Natural killer cell (primary cell): ENCODE measurements at regions not wholly inside any gene's neighbourhood (a gene's known extent, or its start where the extent isn't known, plus 50 kb on each side); places are given as distances from the start of the nearest gene placed in this dataset.

Experiments
- ATAC-seq, 3 donors: fragments of 150-1000 bp in 2 of 3; fragments of 200-7000 bp in 1 of 3; cut with Tn5 transposase; 1 replicate in 1 of 3; 2 replicates in 2 of 3; pipeline ENCODE4 v1.10.0; 2021; ENCODE audit warnings: mild to moderate bottlenecking in 2 of 3, moderate library complexity in 2 of 3
- DNase-seq, 2 donors: peaks; one replicate each; pipeline versions ENCODE4 v3.0.0 to v3.0.0-alpha.2; 2013 to 2021; ENCODE audit warnings: mixed read lengths in 1 of 2
- H3K27ac ChIP-seq: one replicate; pipeline ENCODE4 v1.5.1; 2013; ENCODE audit warnings: mild to moderate bottlenecking, low read length
- H3K27me3 ChIP-seq: one replicate; pipeline ENCODE4 v1.6.1; 2013; ENCODE audit warnings: low read length; ENCODE audit not compliant: control insufficient read depth, insufficient read depth
- H3K36me3 ChIP-seq: one replicate; pipeline ENCODE4 v1.6.1; 2013; ENCODE audit warnings: low read length; ENCODE audit not compliant: control insufficient read depth, insufficient read depth
- H3K4me1 ChIP-seq: one replicate; pipeline ENCODE4 v1.6.1; 2013; ENCODE audit warnings: low read length; ENCODE audit not compliant: control insufficient read depth, insufficient read depth
- H3K4me3 ChIP-seq: one replicate; pipeline ENCODE4 v1.5.1; 2013; ENCODE audit warnings: low read length
- H3K9me3 ChIP-seq: one replicate; pipeline ENCODE4 v1.6.1; 2013; ENCODE audit warnings: low read length; ENCODE audit not compliant: control insufficient read depth, insufficient read depth
- H3K27ac Mint-ChIP-seq, 2 donors: one replicate each; pipeline ENCODE4 v1.8.0; 2022; ENCODE audit warnings: mild to moderate bottlenecking in 2 of 2, mixed read lengths in 2 of 2, moderate library complexity in 1 of 2
- H3K27me3 Mint-ChIP-seq, 2 donors: one replicate each; pipeline ENCODE4 v1.8.0; 2022; ENCODE audit warnings: low read depth in 2 of 2, mixed read lengths in 2 of 2
- H3K36me3 Mint-ChIP-seq: one replicate; pipeline ENCODE4 v1.8.0; 2022; ENCODE audit warnings: mixed read lengths
- H3K4me1 Mint-ChIP-seq, 2 donors: one replicate each; pipeline ENCODE4 v1.8.0; 2022; ENCODE audit warnings: mixed read lengths in 2 of 2
- H3K4me3 Mint-ChIP-seq: one replicate; pipeline ENCODE4 v1.8.0; 2022; ENCODE audit warnings: mild to moderate bottlenecking, moderate library complexity, mixed read lengths
- H3K9me3 Mint-ChIP-seq, 2 donors: one replicate each; pipeline ENCODE4 v1.8.0; 2022; ENCODE audit warnings: mixed read lengths in 2 of 2
- WGBS: methylation state at CpG from one replicate; pipeline ENCODE4 v1.1.7; 2013; ENCODE audit warnings: missing lambda C conversion rate; ENCODE audit not compliant: insufficient coverage; 5-methylcytosine and 5-hydroxymethylcytosine counted together
- intact Hi-C: fragments of 100-400 bp; cut with micrococcal nuclease; formaldehyde crosslinking; loops from one replicate; pipeline ENCODE4 v1.14.2; 2022
- TF ChIP-seq, protein P1 (sequence below): fragments of 200-600 bp; IDR thresholded peaks from one replicate; pipeline ENCODE4 v1.8.0; 2022; ENCODE audit warnings: antibody characterized with exemption

DNA sequence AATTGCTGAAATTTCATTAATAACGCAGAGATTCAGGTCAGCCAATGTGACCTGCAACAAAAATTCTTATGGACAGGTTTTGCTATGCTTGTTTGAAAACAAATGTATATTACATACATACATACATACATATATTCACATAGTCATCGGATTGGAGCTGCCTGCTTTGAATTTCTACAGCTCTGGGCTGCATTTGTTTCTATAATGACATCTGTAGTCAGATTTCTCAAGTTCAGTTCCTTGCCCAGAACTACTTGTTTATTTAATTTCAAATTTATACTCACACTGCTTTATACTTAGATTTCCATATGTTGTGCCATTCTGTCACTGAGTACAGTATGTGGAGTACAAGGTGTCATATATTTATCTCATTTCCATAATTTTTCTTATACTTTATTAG lies 2775.0 kb downstream of the PCDH9 start:
- no peak for DNase-seq
- H3K36me3 ChIP-seq, result no peaks in the 10 kb centered on the region
- no peak overlapping the region for H3K4me3 ChIP-seq
- Mint-ChIP-seq H3K4me1 (no peaks in the 10 kb centered on the region), H3K27ac (no peak overlapping the region), H3K9me3 (peaks cover 9 to 13% of the 10 kb centered on the region in 2 donors), H3K36me3 (no peaks in the 10 kb centered on the region), H3K4me3 (no peak overlapping the region), H3K27me3 (no peaks in the 10 kb centered on the region)
- WGBS, result 83% methylated on average over 2 of the region's 2 CpGs
- no peak overlapping the region for H3K27ac ChIP-seq
- H3K9me3 ChIP-seq, result no peaks in the 10 kb centered on the region
- intact Hi-C loops, result no loop called here
- no peaks in the 10 kb centered on the region for H3K27me3 ChIP-seq
- TF ChIP-seq, protein P1, sequence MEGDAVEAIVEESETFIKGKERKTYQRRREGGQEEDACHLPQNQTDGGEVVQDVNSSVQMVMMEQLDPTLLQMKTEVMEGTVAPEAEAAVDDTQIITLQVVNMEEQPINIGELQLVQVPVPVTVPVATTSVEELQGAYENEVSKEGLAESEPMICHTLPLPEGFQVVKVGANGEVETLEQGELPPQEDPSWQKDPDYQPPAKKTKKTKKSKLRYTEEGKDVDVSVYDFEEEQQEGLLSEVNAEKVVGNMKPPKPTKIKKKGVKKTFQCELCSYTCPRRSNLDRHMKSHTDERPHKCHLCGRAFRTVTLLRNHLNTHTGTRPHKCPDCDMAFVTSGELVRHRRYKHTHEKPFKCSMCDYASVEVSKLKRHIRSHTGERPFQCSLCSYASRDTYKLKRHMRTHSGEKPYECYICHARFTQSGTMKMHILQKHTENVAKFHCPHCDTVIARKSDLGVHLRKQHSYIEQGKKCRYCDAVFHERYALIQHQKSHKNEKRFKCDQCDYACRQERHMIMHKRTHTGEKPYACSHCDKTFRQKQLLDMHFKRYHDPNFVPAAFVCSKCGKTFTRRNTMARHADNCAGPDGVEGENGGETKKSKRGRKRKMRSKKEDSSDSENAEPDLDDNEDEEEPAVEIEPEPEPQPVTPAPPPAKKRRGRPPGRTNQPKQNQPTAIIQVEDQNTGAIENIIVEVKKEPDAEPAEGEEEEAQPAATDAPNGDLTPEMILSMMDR, result no peak
- no peak for ATAC-seq
- no peaks in the 10 kb centered on the region for H3K4me1 ChIP-seq

DNA sequence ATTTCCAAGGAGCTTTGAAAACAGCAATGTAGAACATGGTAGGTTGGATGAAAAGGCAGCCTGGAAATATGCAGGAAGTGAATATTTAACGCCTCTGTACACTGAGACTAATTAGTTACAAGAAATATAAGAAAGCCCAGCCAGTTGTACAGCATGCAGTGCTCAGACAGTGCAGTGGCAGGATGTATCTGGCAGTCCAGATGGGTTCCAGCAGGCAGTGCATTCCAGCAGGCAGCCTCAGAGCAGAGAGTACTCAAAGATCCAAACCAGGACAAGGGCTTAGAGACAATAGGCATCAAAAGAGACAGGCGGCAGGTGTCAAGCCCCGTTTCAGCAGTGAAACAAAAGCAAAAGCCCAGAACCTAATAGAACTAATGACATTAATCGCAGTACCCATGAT lies 2776.3 kb downstream of the PCDH9 start:
- no peaks in the 10 kb centered on the region for H3K36me3 ChIP-seq
- Mint-ChIP-seq H3K36me3 (peaks cover 1% of the 10 kb centered on the region), H3K4me1 (no peaks in the 10 kb centered on the region), H3K4me3 (no peak overlapping the region), H3K27me3 (no peaks in the 10 kb centered on the region), H3K27ac (no peak overlapping the region), H3K9me3 (peaks cover 6 to 8% of the 10 kb centered on the region in 2 donors)
- no peak overlapping the region for H3K4me3 ChIP-seq
- DNase-seq, result no peak
- no peaks in the 10 kb centered on the region for H3K4me1 ChIP-seq
- H3K9me3 ChIP-seq, result no peaks in the 10 kb centered on the region
- H3K27ac ChIP-seq, result no peak overlapping the region
- TF ChIP-seq, protein P1, result no peak
- ATAC-seq, result no peak
- no peaks in the 10 kb centered on the region for H3K27me3 ChIP-seq
- intact Hi-C loops, result no loop called here
- 87% methylated on average over 4 of the region's 4 CpGs for whole genome bisulfite sequencing

DNA sequence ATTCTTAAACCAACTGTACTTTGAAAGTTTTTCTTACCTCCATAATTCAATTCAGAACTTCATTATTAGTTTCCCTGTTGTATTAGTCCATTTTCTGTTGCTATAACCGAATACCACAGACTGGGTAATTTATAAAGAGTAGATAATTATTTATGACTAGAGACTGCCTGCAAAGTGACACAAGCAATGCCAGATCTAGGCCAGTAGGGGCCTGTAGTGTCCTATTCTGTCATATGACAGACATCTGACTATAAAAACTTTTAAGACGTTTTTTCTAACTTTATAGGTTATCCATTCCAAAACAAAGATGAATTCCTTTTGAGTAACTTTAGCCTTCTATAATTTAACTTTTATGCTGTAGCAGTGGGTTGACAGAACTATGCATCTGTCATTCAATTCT lies 2783.8 kb downstream of the PCDH9 start:
- intact Hi-C loops, result no loop called here
- H3K36me3 ChIP-seq, result no peaks in the 10 kb centered on the region
- H3K27ac ChIP-seq, result no peak overlapping the region
- no peak overlapping the region for H3K27ac Mint-ChIP-seq
- no peaks in the 10 kb centered on the region for H3K27me3 ChIP-seq
- no peak for ATAC-seq
- H3K27me3 Mint-ChIP-seq, result no peaks in the 10 kb centered on the region
- no peak overlapping the region for H3K4me3 ChIP-seq
- DNase-seq, result no peak
- H3K36me3 Mint-ChIP-seq, result peaks cover 5% of the 10 kb centered on the region
- H3K4me1 ChIP-seq, result no peaks in the 10 kb centered on the region
- peaks cover 3 to 14% of the 10 kb centered on the region in 2 donors for H3K9me3 Mint-ChIP-seq
- H3K9me3 ChIP-seq, result peaks cover 5% of the 10 kb centered on the region
- H3K4me3 Mint-ChIP-seq, result no peak overlapping the region
- WGBS, result 75% methylated on average over 1 of the region's 2 CpGs
- no peaks in the 10 kb centered on the region for H3K4me1 Mint-ChIP-seq
- TF ChIP-seq, protein P1, result no peak

DNA sequence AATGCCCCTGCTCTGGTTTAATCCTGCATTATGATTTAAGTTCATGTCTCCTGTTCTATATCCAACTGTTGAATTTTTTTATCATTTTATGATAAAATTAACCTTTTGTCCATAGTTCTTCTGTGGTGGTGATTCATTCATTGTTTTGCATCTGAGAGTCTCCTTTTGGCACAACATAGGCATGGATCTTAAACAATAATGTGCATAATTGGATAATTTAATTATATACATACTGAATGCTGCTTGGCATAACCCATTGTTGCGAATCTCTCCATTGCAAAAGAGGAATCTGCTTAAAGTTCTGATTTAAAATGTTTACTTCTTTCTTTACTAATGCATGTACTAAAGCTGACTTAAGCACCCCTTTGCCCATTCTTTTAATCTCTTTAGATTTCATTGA lies 2788.4 kb downstream of the PCDH9 start:
- H3K9me3 ChIP-seq, result peaks cover 5% of the 10 kb centered on the region
- 100% methylated on average over 1 of the region's 1 CpG for WGBS
- ATAC-seq, result no peak

More for the DNA sequence above, 2788.4 kb downstream of the PCDH9 start:
- TF ChIP-seq, protein P1, result no peak
- DNase-seq, result no peak
- H3K27ac ChIP-seq, result no peak overlapping the region
- no peaks in the 10 kb centered on the region for H3K27me3 ChIP-seq
- intact Hi-C loops, result no loop called here
- Mint-ChIP-seq H3K4me3 (no peak overlapping the region), H3K27ac (no peak overlapping the region), H3K4me1 (no peaks in the 10 kb centered on the region), H3K27me3 (no peaks in the 10 kb centered on the region), H3K36me3 (no peaks in the 10 kb centered on the region), H3K9me3 (peaks cover 6% of the 10 kb centered on the region in 2 donors)
- no peak overlapping the region for H3K4me3 ChIP-seq
- no peaks in the 10 kb centered on the region for H3K36me3 ChIP-seq
- H3K4me1 ChIP-seq, result no peaks in the 10 kb centered on the region
